HCT116 (cell line): ENCODE measurements at regions not wholly inside any gene's neighbourhood (a gene's known extent, or its start where the extent isn't known, plus 50 kb on each side); places are given as distances from the start of the nearest gene placed in this dataset.

ENCODE experiments used
- ATAC-seq: fragments of 200-7000 bp; cut with Tn5 transposase; 2 replicates; pipeline ENCODE4 v1.9.1; 2020; ENCODE audit warnings: mild to moderate bottlenecking, moderate library complexity
- BruUV-seq: library from RNA; stranded (reverse); fragments of 400-500 nt; replicated peaks from 2 replicates; lab custom pipeline; 2021; lab: Mats Ljungman, UMichigan
- CTCF ChIA-PET: fragments of 300-600 bp; sonication (Branson Sonifier 250); formaldehyde crosslinking; loops from one replicate; lab custom pipeline; 2021; ENCODE audit warnings: antibody characterized with exemption; lab: Charles Lee
- POLR2A ChIA-PET: fragments of 300-600, 350-600 bp; sonication (Branson Sonifier 250); formaldehyde crosslinking; loops from one replicate; lab custom pipeline; 2021; ENCODE audit warnings: antibody characterized with exemption; lab: Charles Lee
- RAD21 ChIA-PET, 2 experiments: fragments of 300-600 bp; sonication (Branson Sonifier 250); formaldehyde crosslinking; loops; one replicate each; lab custom pipeline; 2023; ENCODE audit warnings: low total read pairs in 2 of 2; ENCODE audit not compliant: uncharacterized antibody in 2 of 2, unreplicated experiment in 2 of 2, low non-redundant PET in 1 of 2; lab: Charles Lee
- DNase-seq: peaks from one replicate; pipeline ENCODE4 v3.0.0-alpha.2; 2010; ENCODE audit warnings: low read depth, low spot score
- H2AFZ ChIP-seq: fragments of 200-600 bp; shearing (Covaris generic), sonication (generic); 2 replicates; pipeline ENCODE4 v1.6.1; 2017; ENCODE audit warnings: low read depth, mixed run types, mixed read lengths, antibody characterized with exemption, low read length; ENCODE audit not compliant: poor library complexity, severe bottlenecking
- H3K27ac ChIP-seq: 2 replicates; pipeline ENCODE4 v1.5.1; 2012; ENCODE audit warnings: low read depth, low read length
- H3K27me3 ChIP-seq: fragments of 200-600 bp; sonication (generic); 2 replicates; pipeline ENCODE4 v1.6.1; 2016; ENCODE audit warnings: mixed run types, low read length, mixed read lengths; ENCODE audit not compliant: insufficient read depth
- H3K36me3 ChIP-seq, 2 experiments: fragments of 200-500 bp in 1 of 2; fragments of 200-600 bp in 1 of 2; sonication (Bioruptor generic) in 1 of 2; sonication (generic) in 1 of 2; 2 replicates each; pipeline versions ENCODE4 v1.5.1 to v1.6.1; 2014 to 2016; ENCODE audit warnings: low read length in 2 of 2, inconsistent platforms in 1 of 2, mixed read lengths in 1 of 2, mixed run types in 1 of 2; ENCODE audit not compliant: insufficient read depth in 2 of 2, control insufficient read depth in 1 of 2
- H3K4me1 ChIP-seq, 2 experiments: fragments of 200-600 bp in 1 of 2; sonication (generic) in 1 of 2; 2 replicates each; pipeline versions ENCODE4 v1.5.1 to v1.6.1; 2012 to 2017; ENCODE audit warnings: low read length in 2 of 2, inconsistent platforms in 1 of 2, mild to moderate bottlenecking in 1 of 2, mixed read lengths in 1 of 2, mixed run types in 1 of 2, moderate library complexity in 1 of 2; ENCODE audit not compliant: insufficient read depth in 2 of 2, control insufficient read depth in 1 of 2
- H3K4me2 ChIP-seq: fragments of 200-600 bp; sonication (generic); 2 replicates; pipeline ENCODE4 v1.6.1; 2017; ENCODE audit warnings: mixed run types, low read length, mixed read lengths
- H3K4me3 ChIP-seq, 2 experiments: fragments of 200-600 bp in 1 of 2; sonication (generic) in 1 of 2; replicated peaks in 1 of 2; 2 replicates each; pipeline ENCODE4 v1.5.1; 2011 to 2016; ENCODE audit warnings: low read length in 2 of 2, control low read depth in 1 of 2, low read depth in 1 of 2, mild to moderate bottlenecking in 1 of 2, mixed read lengths in 1 of 2, mixed run types in 1 of 2
- H3K79me2 ChIP-seq: fragments of 200-600 bp; sonication (generic); 2 replicates; pipeline ENCODE4 v1.6.1; 2017; ENCODE audit warnings: mild to moderate bottlenecking, mixed run types, low read length, moderate library complexity, mixed read lengths; ENCODE audit not compliant: insufficient read depth
- H3K9ac ChIP-seq: fragments of 200-600 bp; sonication (generic); 2 replicates; pipeline ENCODE4 v1.6.1; 2016; ENCODE audit warnings: low read length, mixed read lengths
- H3K9me2 ChIP-seq: fragments of 200-600 bp; sonication (generic), shearing (Covaris generic); 2 replicates; pipeline ENCODE4 v1.6.1; 2017; ENCODE audit warnings: mixed run types, mild to moderate bottlenecking, moderate library complexity; ENCODE audit not compliant: insufficient read depth
- H3K9me3 ChIP-seq, 2 experiments: fragments of 200-500 bp in 1 of 2; fragments of 200-600 bp in 1 of 2; sonication (Bioruptor generic) in 1 of 2; sonication (generic) in 1 of 2; 2 replicates each; pipeline ENCODE4 v1.6.1; 2014 to 2017; ENCODE audit warnings: low read length in 2 of 2, mixed read lengths in 2 of 2, inconsistent platforms in 1 of 2, low read depth in 1 of 2, mild to moderate bottlenecking in 1 of 2, mixed run types in 1 of 2, moderate library complexity in 1 of 2; ENCODE audit not compliant: control insufficient read depth in 1 of 2, insufficient read depth in 1 of 2
- H4K20me1 ChIP-seq: fragments of 200-600 bp; sonication (generic), shearing (Covaris generic); 2 replicates; pipeline ENCODE4 v1.6.1; 2017; ENCODE audit warnings: mixed run types, mild to moderate bottlenecking, moderate library complexity; ENCODE audit not compliant: insufficient read depth
- EGR1 ChIP-seq: IDR thresholded peaks from 2 replicates; pipeline ENCODE4 v1.6.1; 2012; ENCODE audit warnings: low read depth
- EZH2 ChIP-seq: fragments of 200-600 bp; sonication (generic); IDR thresholded peaks from 2 replicates; pipeline ENCODE4 v1.6.1; 2017; ENCODE audit warnings: antibody characterized with exemption, mixed run types
- FOSL1 ChIP-seq: IDR thresholded peaks from 2 replicates; pipeline ENCODE4 v1.6.1; 2012; ENCODE audit warnings: low read depth
- JUND ChIP-seq: IDR thresholded peaks from 2 replicates; pipeline ENCODE4 v1.6.1; 2012
- MAX ChIP-seq: IDR thresholded peaks from 2 replicates; pipeline ENCODE4 v1.6.1; 2012
- POLR2AphosphoS5 ChIP-seq: IDR thresholded peaks from 2 replicates; pipeline ENCODE4 v1.6.1; 2011; ENCODE audit warnings: mild to moderate bottlenecking, low read depth, low read length, moderate library complexity
- REST ChIP-seq: IDR thresholded peaks from 2 replicates; pipeline ENCODE4 v1.6.1; 2012; ENCODE audit warnings: low read depth
- SIN3A ChIP-seq: IDR thresholded peaks from 2 replicates; pipeline ENCODE4 v1.6.1; 2012; ENCODE audit warnings: low read depth
- SP1 ChIP-seq: IDR thresholded peaks from 2 replicates; pipeline ENCODE4 v1.6.1; 2012; ENCODE audit warnings: low read depth
- SRF ChIP-seq: IDR thresholded peaks from 2 replicates; pipeline ENCODE4 v1.6.1; 2012; ENCODE audit warnings: low read depth
- YY1 ChIP-seq: IDR thresholded peaks from 2 replicates; pipeline ENCODE4 v1.6.1; 2011; ENCODE audit warnings: low read length, low read depth, moderate library complexity, mild to moderate bottlenecking; ENCODE audit not compliant: insufficient replicate concordance; ENCODE audit errors: extremely low read depth
- ZBTB33 ChIP-seq: IDR thresholded peaks from 2 replicates; pipeline ENCODE4 v1.6.1; 2011; ENCODE audit warnings: mild to moderate bottlenecking, low read length, moderate library complexity; ENCODE audit not compliant: insufficient replicate concordance; ENCODE audit errors: extremely low read depth
- intact Hi-C: fragments of 100-400 bp; cut with micrococcal nuclease; formaldehyde crosslinking; loops from 2 replicates; pipeline ENCODE4 v1.10.0; 2022
- TF ChIP-seq, protein P1 (sequence below), 3 experiments: fragments of 200-600 bp in 1 of 3; sonication (generic) in 1 of 3; IDR thresholded peaks in 2 of 3; conservative IDR thresholded peaks in 1 of 3; 2 replicates each; pipeline ENCODE4 v1.5.1; 2012 to 2017; ENCODE audit warnings: low read depth in 2 of 3, low read length in 2 of 3, antibody characterized with exemption in 1 of 3, borderline replicate concordance in 1 of 3, control low read depth in 1 of 3, mild to moderate bottlenecking in 1 of 3, mixed read lengths in 1 of 3, mixed run types in 1 of 3, moderate library complexity in 1 of 3; ENCODE audit not compliant: insufficient read depth in 1 of 3

GRCh38 chr6:88428068-88428467 is 261.9 kb upstream of the CNR1 start:
- Histone ChIP-seq H3K27me3 (peaks cover 40% of the 10 kb centered on the region), H3K9me2 (no peaks in the 10 kb centered on the region), H3K36me3 (no peaks in the 10 kb centered on the region), H2AFZ (no peak overlapping the region), H3K4me3 (no peak overlapping the region), H3K9me3 (no peaks in the 10 kb centered on the region), H3K9ac (no peak overlapping the region), H4K20me1 (no peaks in the 10 kb centered on the region), H3K79me2 (no peaks in the 10 kb centered on the region), H3K4me2 (no peak overlapping the region), H3K4me1 (no peaks in the 10 kb centered on the region), H3K27ac (no peak overlapping the region)
- POLR2A ChIA-PET, result no interaction called here
- no TSS peak for BruUV-seq
- DNase-seq (no peak), ATAC-seq (no peak)
- no peak for TF ChIP-seq JUND
- no peak for TF ChIP-seq FOSL1
- no peak for TF ChIP-seq YY1
- TF ChIP-seq SIN3A, result no peak
- TF ChIP-seq, protein P1, sequence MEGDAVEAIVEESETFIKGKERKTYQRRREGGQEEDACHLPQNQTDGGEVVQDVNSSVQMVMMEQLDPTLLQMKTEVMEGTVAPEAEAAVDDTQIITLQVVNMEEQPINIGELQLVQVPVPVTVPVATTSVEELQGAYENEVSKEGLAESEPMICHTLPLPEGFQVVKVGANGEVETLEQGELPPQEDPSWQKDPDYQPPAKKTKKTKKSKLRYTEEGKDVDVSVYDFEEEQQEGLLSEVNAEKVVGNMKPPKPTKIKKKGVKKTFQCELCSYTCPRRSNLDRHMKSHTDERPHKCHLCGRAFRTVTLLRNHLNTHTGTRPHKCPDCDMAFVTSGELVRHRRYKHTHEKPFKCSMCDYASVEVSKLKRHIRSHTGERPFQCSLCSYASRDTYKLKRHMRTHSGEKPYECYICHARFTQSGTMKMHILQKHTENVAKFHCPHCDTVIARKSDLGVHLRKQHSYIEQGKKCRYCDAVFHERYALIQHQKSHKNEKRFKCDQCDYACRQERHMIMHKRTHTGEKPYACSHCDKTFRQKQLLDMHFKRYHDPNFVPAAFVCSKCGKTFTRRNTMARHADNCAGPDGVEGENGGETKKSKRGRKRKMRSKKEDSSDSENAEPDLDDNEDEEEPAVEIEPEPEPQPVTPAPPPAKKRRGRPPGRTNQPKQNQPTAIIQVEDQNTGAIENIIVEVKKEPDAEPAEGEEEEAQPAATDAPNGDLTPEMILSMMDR (IDR thresholded peaks at IDR 0.05 in 2 of 3, conservative IDR thresholded peaks at IDR 0.05 in 1 of 3; ENCODE audit: borderline replicate concordance in 1 of 3, insufficient read depth in 1 of 3, low read depth in 2 of 3, low read length in 2 of 3), result no peak
- TF ChIP-seq POLR2AphosphoS5, result no peak
- TF ChIP-seq EZH2, result no peak
- no peak for TF ChIP-seq EGR1
- CTCF ChIA-PET, result no interaction called here
- RAD21 ChIA-PET, result no interaction called here
- intact Hi-C loops, result no loop called here

GRCh38 chr6:88426005-88426404 is 259.9 kb upstream of the CNR1 start:
- CTCF ChIA-PET, result no interaction called here
- ATAC-seq, result no peak
- no peak for TF ChIP-seq SRF
- no peak for TF ChIP-seq REST
- no peak for TF ChIP-seq ZBTB33
- TF ChIP-seq SP1, result no peak
- no peak for TF ChIP-seq YY1
- no peak for TF ChIP-seq MAX
- no peak for TF ChIP-seq EGR1
- TF ChIP-seq EZH2, result no peak
- no peak for TF ChIP-seq POLR2AphosphoS5

More at GRCh38 chr6:88426005-88426404, 259.9 kb upstream of the CNR1 start:
- H3K27ac ChIP-seq, result no peak overlapping the region
- no TSS peak for BruUV-seq
- no peaks in the 10 kb centered on the region for H3K4me1 ChIP-seq
- H3K27me3 ChIP-seq, result peaks cover 21% of the 10 kb centered on the region
- no peak overlapping the region for H3K9ac ChIP-seq
- H3K4me2 ChIP-seq, result no peak overlapping the region
- H2AFZ ChIP-seq, result no peak overlapping the region
- H3K79me2 ChIP-seq, result no peaks in the 10 kb centered on the region
- no peaks in the 10 kb centered on the region for H3K9me3 ChIP-seq
- ChIA-PET RAD21 (no interaction called here), POLR2A (no interaction called here)
- no peak overlapping the region for H3K4me3 ChIP-seq
- intact Hi-C loops, result no loop called here
- no peaks in the 10 kb centered on the region for H3K9me2 ChIP-seq
- no peaks in the 10 kb centered on the region for H3K36me3 ChIP-seq
- H4K20me1 ChIP-seq, result no peaks in the 10 kb centered on the region
- DNase-seq, result no peak
